CD1c-positive myeloid dendritic cell (primary cell): ENCODE measurements at regions not wholly inside any gene's neighbourhood (a gene's known extent, or its start where the extent isn't known, plus 50 kb on each side); places are given as distances from the start of the nearest gene placed in this dataset.
"Not testable (repeated sequence)": the region's sequence is repeated elsewhere in the genome, so short reads cannot be mapped to it uniquely, and the experiment has no call there.

Experiments used
- DNase-seq: peaks from one replicate; pipeline ENCODE4 v3.0.0-alpha.2; 2016; ENCODE audit errors: extremely low spot score

DNA sequence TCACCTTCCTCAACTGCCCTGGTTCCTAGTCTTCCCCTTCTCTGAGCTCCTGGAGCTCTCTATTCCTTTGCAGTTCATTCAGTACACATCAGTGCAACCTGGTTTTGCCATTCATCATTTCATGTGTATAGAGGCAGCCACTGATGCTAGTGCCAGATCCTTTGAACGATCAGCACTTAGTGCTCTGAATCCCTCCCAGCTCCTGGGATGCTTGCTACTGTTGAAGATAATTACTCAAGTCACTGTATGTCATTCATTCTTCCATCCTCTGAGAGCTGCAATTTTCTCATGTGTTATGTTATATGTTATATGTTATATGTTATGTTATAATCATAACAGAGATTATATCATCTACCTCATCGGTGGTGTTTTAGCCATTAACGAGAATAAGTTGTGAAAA is 98.5 kb upstream of the UXS1 start:
- DNase-seq = no peak

DNA sequence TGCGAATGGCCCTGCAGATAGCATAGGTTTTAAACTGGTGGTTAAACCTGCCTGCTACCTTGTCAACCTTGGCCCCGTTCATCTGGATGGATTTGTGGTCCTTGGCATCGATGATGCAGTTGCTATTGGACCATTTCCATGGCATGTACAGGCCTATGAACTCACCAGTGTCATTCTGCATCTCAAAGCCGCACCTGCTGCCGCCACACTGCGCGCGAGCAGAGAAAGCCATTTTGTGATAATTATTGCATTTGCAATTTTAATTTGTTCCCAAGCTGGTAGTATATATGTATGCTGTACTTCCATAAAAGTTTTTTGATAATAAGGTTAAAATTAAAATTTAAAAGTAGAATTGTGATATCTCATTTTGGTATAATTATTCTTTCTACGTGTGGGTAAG is 94.8 kb upstream of the UXS1 start:
- no peak for DNase-seq

DNA sequence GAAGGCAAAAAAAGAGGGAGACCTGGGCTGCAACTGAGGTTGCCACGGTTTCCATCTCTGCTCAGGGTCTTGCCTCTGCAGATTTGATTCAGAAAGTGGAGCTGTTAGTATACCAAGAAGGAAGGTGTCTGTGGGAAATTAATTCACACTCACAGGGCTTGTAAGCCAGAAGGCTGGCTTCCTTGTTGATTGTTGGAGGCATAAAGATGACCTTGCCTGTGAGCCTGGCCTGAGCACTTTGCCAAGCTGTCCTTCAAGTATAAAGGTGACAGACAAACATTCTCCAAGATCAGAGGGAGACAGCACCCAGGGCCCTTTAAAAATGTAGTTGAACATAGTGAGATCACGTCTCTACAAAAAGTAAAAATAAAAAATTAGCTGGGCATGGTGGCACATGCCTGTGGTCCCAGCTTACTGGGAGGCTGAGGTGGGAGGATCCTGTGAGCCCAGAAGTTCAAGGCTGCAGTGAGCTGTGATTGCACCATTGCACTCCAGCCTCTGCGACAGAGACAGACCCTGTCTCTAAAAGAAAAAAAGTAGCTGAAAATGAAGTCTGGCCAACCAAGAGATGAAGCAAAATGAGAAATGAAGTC is 91.2 kb upstream of the UXS1 start:
- no peak for DNase-seq

DNA sequence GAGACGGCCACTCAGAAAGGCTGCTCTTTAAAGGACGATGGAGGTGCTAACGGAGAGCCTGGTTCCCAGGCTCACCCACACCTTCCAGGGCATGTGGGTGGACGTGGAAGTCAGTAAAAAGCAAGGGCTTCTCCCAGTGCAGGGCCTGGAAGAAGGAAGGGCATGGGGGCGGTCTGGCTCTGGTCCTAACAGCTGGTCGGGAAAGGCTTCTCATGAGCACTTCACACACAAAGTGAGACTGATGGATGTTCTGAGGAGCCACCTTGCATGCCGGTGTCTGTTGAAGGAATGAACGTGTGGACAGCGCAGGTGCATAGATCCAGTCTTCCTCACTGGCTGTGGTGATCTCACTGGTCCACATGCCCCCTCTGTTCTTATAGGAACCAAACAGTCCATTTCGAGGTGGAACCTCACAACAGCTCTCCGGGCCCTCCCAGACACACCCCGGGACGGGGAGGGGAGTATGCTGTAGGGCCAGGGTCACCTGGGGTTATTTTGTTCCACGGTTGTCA is 90.6 kb upstream of the UXS1 start:
- DNase-seq = no peak

DNA sequence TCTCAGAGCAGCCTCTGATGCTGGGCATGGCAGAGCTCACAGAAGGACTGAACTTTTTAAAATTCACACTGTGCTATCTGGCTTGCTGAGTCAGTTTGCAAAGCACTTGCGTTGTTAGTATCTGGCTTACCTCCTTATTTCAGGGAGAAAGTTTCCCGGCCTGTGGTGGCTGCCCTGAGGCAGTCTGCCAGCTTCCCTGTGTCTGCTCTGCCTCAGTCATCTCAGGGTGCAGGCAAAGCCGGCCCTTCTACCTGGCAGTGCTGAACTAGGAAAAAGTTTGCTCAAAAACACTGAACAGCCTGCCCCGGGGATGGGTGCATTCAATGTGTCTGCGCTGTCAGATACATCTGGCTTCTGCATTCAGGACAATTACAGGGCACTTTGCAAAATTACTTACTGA is 90.2 kb upstream of the UXS1 start:
- no peak for DNase-seq

DNA sequence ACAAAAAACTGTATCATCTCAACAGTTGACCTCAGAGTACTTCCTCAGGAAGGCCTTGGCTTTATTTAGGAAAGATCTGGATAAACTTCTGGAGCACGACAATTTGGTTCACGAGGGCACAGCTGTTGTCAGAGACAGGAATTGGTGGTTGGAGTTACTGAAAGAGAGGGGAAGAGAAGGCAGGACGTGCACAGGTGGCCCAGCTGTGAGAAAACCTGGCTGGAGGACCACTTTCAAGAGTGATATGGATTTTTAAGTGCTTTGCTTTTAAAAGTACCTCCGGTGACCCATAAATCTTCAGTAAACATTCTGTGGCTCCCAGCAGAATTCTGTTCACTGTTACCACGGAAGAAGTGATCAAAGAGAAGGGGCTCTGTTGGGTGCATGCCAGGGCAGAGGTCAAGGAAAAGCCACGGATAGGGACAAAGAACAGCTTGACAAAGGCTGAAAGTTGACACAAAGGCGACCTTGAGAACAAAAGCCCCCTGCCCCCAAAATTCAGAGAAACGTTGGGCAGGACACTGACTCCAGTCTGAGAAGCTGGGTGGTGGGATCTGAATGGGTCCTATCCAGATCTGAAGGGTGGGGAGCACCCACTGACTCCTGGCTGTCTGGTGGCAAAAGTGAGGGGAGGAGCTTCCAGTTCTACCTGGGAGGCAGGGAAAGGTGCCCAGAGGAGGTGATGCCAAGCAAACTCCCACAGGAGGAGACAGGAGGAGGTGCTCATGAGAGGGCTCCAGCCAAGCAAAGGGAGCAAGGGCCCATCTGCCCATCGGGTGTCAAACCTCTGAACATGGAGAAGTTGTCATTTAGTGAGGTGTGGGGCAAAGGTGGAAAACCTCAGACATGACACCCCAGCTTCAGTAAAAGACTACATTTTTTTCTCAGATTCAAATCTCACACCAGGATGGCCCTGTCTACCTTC is 89.4 kb upstream of the UXS1 start:
- not testable (repeated sequence) for DNase-seq

DNA sequence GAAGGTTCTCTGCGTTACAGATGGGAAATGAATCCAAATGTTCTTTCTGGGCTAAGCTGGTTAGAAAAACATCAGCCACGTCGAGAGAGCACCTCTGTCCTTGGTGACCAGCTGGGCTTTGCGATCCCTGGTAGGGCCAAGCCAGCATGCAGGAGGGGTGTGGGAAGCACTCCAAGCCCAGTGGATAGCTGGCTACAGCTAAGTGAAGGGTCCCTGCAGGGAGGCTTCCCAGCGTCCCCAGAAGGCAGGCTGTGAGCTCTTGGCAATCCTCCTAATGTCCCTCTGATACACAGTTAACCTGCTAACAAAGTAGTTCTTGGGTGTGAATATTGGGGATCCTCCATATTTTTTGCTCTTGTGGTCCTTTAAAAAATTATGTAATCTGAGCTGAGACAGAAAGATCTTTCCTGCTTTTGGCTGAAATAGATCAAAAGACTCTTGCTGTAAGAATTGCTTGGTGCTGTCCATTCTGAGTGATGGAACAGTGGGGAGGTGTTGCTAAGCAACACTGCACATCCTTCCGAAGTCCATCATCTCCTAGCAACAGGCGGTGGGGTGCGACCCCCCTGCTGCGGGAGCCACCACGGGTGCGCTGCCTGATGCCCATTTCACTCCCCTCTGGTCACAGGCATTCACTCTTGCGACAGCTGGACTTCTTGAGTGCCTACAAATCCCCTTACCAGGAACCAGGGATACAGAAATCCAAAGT is 88.5 kb upstream of the UXS1 start:
- no peak for DNase-seq

DNA sequence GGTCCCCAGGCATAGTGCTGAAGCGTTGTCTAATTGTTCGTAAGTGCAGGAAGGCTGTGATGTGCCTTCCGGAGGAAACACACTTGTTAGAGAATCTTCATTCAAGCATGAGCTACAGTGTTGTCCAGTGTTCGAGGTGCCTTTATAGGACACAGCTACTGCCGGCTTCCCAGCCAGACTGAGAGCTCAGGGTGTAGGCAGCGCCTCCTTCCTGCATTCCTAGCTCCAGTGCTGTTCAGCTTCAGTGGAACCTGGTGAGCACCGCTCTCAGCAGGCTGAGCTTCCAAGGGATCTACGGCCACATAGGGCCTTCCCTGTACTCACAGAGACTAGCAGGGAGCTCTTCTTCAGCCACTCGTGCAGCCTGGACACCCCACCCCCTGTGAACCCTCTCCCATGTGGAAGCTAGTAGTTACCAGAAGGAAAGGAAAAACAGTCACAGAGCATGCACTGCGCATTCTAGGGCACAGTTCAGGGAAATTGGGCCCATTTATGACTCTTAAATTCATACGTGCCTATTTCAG is 87.9 kb upstream of the UXS1 start:
- DNase-seq = not testable (repeated sequence)

DNA sequence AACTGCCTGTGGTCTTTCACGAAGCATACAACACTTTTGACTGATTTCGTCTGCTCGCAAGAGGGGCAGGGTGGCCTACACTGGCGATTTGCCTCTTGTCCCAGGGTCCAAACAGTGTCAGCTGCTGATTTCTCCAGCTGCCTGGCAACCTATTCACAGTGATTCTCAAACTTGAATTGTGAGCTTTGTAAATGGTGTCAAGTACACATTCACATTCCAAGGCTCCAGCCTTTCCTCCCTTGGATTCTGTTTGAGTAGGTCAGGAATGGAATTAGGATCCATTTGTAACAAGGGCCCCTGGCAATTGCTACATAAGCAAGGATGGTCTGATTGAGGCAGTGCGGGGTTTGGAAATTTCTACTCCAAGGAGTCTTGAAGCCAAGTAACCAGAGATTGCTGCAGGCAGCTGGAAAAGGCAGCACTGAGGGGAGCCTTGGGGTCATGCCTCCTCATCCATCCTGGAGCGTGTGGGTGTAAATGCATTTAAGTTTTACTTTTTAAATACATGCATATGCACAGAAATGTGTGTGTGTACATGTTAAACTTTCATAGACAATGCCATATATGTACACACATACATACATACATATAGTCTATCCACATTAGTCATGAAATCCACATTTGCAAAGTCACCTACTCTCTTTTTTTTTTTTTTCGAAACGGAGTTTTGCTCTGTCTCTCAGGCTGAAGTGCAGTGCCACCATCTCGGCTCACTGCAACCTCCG is 86.8 kb upstream of the UXS1 start:
- DNase-seq = no peak

DNA sequence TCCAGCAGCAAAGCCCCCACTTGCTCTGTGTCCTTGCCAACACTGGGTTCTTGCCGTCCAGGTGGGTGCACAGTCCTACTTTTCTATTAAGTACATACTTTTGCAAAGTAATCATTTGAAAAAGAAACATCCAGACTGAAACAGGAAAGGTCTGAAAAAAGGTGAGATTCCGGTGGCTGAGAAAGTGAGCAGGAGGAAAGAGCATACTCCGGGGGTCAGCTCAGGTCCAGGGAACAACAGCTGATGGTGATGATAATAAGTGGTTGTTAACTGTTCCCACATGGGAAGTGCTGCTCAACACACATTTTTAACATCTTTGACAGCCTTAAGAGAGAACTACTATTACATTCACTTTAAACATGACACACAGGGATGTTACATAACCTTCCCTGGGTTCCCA is 86.1 kb upstream of the UXS1 start:
- no peak for DNase-seq

DNA sequence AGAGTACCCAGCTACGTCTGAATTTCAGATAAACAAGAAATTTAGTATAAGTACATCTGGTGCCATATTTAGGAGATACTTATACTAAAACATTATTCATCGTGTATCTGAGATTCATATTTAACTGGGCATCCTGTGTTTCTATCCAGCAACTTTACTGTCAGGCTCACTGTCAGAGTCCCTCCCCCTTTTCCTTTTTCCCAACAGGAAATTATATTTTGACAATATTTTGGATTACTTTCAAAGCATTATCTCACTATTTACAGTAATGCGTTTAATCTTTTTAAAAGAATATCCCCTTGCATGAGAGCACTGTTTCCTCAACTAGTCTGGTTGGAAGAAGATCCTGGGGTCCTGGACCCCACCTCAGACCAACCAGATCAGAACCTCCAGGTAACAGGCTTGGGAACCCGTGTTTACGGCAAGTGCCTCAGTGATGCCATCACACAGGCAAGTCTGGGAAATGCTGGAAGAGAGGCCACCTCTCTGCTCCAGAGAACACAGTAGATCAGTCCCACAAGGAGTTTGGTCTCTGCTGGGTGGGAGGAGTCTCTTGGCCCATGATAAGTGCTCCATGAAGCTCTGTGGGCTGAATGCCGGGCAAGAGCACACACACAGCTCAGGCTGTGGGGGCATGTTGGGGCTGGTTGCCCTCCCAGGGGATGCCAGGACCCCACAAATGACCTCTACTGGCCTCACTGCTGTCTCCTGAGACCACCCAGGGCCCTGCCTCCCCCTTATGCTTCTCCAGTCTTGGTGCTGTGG is 84.2 kb upstream of the UXS1 start:
- DNase-seq = no peak

DNA sequence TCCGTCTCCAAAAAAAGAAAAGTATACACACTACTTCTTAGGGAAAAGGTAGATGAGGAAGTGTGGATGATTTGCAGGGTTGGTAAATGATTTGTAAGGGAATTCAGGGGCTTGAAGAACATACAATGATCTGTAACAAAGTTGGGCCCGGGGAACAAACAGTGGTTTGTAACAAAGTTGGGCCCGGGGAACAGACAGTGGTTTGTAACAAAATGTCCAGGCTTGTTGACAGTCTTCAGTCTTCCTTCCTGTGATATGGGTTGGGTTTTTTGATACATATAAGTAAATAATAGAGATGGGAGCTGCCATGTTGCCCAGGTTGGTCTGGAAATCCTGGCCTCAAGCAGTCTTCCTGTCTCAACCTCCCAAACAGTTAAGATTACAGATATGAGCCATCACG is 83.3 kb upstream of the UXS1 start:
- no peak for DNase-seq

DNA sequence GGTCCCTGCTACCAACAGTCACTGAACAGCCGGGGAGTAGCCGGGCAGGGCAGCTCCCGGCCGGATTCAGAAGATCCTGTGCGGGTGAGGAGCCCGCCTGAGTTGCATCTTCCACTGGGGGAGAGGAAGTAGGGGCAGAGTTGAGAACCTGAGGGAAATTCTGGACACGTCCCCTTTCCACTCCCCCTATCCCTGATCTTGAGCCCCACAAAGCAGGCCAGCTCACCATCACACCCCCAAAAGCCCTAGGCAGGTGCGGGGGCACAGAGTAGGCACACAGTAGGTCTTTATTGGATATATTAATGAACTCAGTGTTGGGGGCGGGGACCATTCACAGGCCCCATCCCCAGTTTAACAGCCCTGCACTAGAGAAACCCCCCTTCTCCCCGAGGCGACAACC is 81.9 kb upstream of the UXS1 start:
- DNase-seq = no peak

DNA sequence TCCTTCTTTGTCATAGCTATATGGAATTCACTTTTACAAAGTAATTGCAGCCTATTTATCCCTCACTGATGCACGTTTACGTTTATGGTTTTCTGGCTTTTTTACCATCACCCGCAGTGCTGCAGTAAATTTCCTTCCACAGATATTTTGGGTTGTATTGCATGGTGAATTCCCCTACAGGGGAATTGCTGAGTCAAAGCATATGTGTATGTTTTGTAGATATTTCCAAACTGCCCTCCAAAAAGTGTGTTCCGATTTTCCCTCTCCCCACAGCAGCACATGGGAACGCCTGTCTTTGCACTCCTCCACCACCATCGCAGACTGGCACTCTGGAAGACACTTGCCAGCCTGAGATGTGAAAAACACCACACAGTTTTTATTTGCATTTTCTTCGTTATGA is 80.6 kb upstream of the UXS1 start:
- DNase-seq = no peak

DNA sequence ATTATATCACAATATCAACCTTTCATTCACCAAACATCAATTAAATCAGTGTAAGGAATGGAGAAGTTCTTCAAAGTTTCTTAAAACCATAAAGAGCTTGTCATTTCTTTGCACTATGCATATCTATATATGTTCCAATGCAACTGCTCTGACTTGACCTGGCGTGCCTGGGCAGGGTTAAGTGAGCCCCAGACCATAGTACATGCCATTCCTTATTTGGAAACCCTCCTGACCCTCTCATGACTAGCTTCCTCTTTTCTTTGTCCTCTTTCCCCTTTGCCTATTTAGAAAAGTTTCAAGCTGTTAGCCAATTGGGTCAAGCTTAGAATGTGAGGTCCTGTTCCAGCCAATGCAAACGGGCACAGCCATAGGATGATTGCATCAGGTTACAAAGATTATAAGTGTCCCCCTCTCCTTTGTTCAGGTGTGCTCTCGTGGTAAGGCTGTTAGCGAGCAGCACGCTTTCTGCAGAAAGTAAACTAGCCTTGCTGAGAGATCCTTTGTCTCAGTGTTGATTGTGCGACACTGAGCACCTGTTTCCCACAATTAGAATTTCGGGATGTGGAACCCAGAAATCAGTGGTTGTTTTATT is 78.2 kb upstream of the UXS1 start:
- peak; percentile 31 for DNase-seq

DNA sequence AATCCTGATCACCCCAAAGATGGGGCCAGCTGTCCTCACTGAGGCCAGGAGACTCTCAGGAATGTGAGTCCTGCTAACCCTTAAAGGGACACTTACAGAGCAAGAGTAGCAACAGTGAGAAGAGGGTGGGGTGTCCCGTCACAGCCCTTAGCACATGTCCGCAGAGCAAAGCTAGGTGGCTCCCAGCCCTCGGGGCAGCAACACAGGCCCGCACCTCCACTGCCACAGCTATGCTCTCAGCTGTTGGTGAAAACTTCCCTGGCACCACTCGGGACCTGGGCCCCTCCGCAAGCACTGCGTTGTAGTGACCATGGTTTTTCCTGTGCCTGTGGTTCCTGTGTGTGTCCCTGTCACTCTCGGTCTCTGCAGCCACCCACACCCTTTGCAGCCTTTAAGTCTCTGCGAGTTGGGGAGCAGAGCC is 76.4 kb upstream of the UXS1 start:
- DNase-seq = no peak

DNA sequence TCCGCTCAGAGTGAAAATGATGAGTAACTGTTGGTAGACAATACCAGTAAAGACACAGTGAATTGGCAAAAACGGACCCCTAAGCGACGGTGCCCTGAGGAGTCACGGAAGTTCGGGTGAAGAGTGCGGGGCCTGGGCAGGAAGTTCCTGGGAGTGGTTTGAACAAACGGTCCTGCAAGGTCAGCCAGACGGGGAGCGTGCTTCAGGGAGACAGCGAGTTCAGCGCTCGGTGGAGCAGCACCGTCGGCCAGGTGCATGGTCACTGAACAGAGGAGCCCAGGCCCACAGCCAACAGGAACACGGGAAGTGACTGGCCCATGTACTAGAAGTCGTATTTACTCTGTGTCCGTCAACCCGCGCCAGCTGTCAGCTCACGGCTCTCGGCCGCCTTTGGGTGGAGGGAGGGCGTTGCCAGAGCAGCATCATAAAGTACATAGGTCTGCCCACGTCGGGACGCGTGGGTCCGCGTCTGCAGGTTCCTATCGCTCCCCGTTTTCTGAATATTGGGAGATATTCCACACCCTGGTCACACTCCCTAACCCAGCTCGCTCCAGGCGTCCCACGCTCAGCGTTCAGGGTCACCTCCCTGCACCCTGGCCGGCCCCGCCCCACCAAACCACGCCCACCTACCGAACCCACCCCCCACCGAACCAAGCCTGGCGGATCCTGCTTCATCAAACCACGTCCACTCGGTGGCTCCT is 75.6 kb upstream of the UXS1 start:
- peak; percentile 27 for DNase-seq

DNA sequence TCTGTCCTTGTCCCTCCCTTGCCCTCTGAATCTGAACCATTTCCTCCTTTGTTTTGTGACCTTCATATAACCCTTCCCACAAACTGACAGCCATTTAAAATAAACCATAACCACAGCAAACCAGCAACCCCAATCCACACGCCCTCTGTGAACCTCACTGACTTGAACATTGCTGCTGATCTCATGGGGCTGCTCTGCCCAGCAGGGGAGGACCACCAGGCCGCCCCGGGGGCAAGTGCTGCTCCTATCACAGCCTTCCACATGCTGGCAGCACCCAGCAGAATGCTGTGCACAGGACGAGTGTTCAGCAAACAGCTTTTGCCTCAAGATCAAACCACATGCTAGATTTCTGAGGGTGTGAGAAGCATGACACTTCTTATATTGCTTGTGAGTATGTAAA is 73.9 kb upstream of the UXS1 start:
- DNase-seq = no peak

DNA sequence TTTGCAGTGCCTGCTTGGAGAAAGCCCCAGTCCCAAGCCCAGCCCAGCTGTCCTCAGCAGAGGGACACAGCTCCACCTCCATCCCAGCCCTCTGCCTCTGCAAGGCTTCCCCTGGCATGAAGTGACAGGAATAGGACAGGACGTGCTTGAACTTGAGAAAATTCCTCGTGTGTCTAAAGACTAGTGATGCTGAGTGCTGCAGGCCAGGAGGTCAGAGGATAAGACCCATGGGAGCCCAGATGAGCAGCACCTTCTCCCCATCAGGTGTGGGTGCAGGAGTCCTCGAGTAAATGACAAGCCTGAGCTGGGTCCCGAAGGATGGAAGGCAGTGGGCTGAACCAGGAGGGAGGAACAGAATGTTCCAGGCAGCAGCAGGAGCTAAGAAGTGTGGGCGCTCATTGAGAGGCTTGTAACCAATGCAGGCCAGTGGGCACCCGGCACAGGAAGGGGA is 67.8 kb upstream of the UXS1 start:
- no peak for DNase-seq

DNA sequence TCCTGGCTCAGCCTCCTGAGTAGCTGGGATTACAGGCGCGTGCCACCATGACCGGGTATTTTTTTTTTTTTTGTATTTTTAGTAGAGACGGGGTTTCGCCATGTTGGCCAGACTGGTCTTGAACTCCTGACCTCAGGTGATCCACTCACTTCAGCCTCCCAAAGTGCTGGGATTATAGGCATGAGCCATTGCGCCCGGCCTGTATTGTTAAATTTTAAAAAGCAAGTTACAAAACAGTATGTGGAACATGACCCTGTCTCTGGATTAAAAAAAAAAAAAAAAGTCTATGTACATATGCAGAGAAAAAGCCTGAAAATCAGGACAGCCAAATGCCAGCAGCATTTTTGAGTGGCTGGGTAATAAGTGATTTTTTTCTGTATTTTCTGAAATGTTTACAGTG is 64.8 kb upstream of the UXS1 start:
- not testable (repeated sequence) for DNase-seq
